K562 (cell line): ENCODE measurements at regions not wholly inside any gene's neighbourhood (a gene's known extent, or its start where the extent isn't known, plus 50 kb on each side); places are given as distances from the start of the nearest gene placed in this dataset.

Source experiments
- CAMTA2 ChIP-seq: fragments of 250-450 bp; sonication (Bioruptor Pico); conservative IDR thresholded peaks from 2 replicates; pipeline ENCODE4 v1.5.1; 2022
- CEBPG ChIP-seq, 3 experiments: fragments of 200-800 bp in 1 of 3; sonication (Bioruptor generic) in 1 of 3; sonication (generic) in 1 of 3; formaldehyde crosslinking in 1 of 3; IDR thresholded peaks in 2 of 3; conservative IDR thresholded peaks in 1 of 3; 2 replicates each; pipeline versions ENCODE4 v1.6.1 to v1.8.0; 2016 to 2022; ENCODE audit warnings: missing compliant biosample characterization in 2 of 3, missing genetic modification characterization in 2 of 3, mild to moderate bottlenecking in 1 of 3, missing genetic modification reagents in 1 of 3
- CHAMP1 ChIP-seq: fragments of 450-650 bp; IDR thresholded peaks from 2 replicates; pipeline ENCODE4 v1.6.1; 2016; ENCODE audit warnings: mild to moderate bottlenecking
- FOXP1 ChIP-seq: sonication (generic); formaldehyde crosslinking; IDR thresholded peaks from 2 replicates; pipeline ENCODE4 v1.8.0; 2022; ENCODE audit warnings: mild to moderate bottlenecking, missing genetic modification reagents
- ILF3 ChIP-seq: fragments of 450-650 bp; IDR thresholded peaks from 2 replicates; pipeline ENCODE4 v1.6.1; 2018; ENCODE audit warnings: antibody characterized with exemption, mild to moderate bottlenecking, moderate library complexity, borderline replicate concordance
- L3MBTL2 ChIP-seq: fragments of 450-650 bp; IDR thresholded peaks from 2 replicates; pipeline ENCODE4 v1.6.1; 2016; ENCODE audit warnings: mild to moderate bottlenecking, moderate library complexity
- LCOR ChIP-seq: sonication (generic); formaldehyde crosslinking; IDR thresholded peaks from 2 replicates; pipeline ENCODE4 v1.8.0; 2022; ENCODE audit warnings: mild to moderate bottlenecking, missing genetic modification reagents
- MLLT1 ChIP-seq, 2 experiments: fragments of 450-650 bp; IDR thresholded peaks; 2 replicates each; pipeline ENCODE4 v1.6.1; 2016
- NONO ChIP-seq, 2 experiments: fragments of 200-400 bp in 1 of 2; fragments of 450-650 bp in 1 of 2; formaldehyde crosslinking in 1 of 2; IDR thresholded peaks; 2 replicates each; pipeline ENCODE4 v1.6.1; 2017; ENCODE audit warnings: low read depth in 2 of 2, mild to moderate bottlenecking in 2 of 2, moderate library complexity in 2 of 2, low read length in 1 of 2
- POLR2B ChIP-seq: fragments of 450-650 bp; IDR thresholded peaks from 2 replicates; pipeline ENCODE4 v1.6.1; 2018; ENCODE audit warnings: low read depth; ENCODE audit not compliant: partially characterized antibody
- PREB ChIP-seq: sonication (generic); formaldehyde crosslinking; IDR thresholded peaks from 2 replicates; pipeline ENCODE4 v1.8.1; 2023; ENCODE audit warnings: mild to moderate bottlenecking, missing genetic modification reagents
- TCF7L2 ChIP-seq: fragments of 150-350 bp; IDR thresholded peaks from 2 replicates; pipeline ENCODE4 v1.6.1; 2016; ENCODE audit warnings: low read depth, mild to moderate bottlenecking, low read length, moderate library complexity
- ZBTB33 ChIP-seq: sonication (generic); formaldehyde crosslinking; IDR thresholded peaks from 2 replicates; pipeline ENCODE4 v1.8.1; 2023; ENCODE audit warnings: mild to moderate bottlenecking, missing genetic modification reagents
- ZNF609 ChIP-seq: sonication (generic); formaldehyde crosslinking; IDR thresholded peaks from 2 replicates; pipeline ENCODE4 v1.8.1; 2023; ENCODE audit warnings: missing genetic modification reagents, mild to moderate bottlenecking, borderline replicate concordance

GRCh38 chr7:106346678-106347217 is 62.0 kb upstream of the NAMPT start (continued):
- no peak for TF ChIP-seq CAMTA2 (CRISPR knock-in tag)
- TF ChIP-seq FOXP1 (CRISPR knock-in tag): no peak
- no peak for TF ChIP-seq ZNF609 (CRISPR knock-in tag)
- peak; percentile 96 for TF ChIP-seq CEBPG (CRISPR knock-in tag; IDR thresholded peaks at IDR 0.05)
- peak; percentile 99 for TF ChIP-seq CEBPG (tag; conservative IDR thresholded peaks at IDR 0.05 in 1 of 2, IDR thresholded peaks at IDR 0.05 in 1 of 2)
- TF ChIP-seq L3MBTL2: peak; percentile 79
- TF ChIP-seq POLR2B: no peak
- no peak for TF ChIP-seq ILF3
- no peak for TF ChIP-seq PREB (CRISPR knock-in tag)
- TF ChIP-seq CHAMP1: 0 out of 2 replicates have a peak, but pooled peaks have one; percentile 32
- TF ChIP-seq TCF7L2: no peak
- peak in 1 of 2 experiments; percentile 96; a peak in 2 of 4 replicates for TF ChIP-seq MLLT1 (IDR thresholded peaks at IDR 0.05)
- no peak for TF ChIP-seq ZBTB33 (CRISPR knock-in tag)
- TF ChIP-seq LCOR (CRISPR knock-in tag): 0 out of 2 replicates have a peak, but pooled peaks have one; percentile 54
- TF ChIP-seq NONO (IDR thresholded peaks at IDR 0.05; ENCODE audit: low read depth in 2 of 2, low read length in 1 of 2): no peak
